Astrocyte of the spinal cord (primary cell): ENCODE measurements at regions not wholly inside any gene's neighbourhood (a gene's known extent, or its start where the extent isn't known, plus 50 kb on each side); places are given as distances from the start of the nearest gene placed in this dataset.

Experiments used
- DNase-seq: peaks from one replicate; pipeline ENCODE4 v3.0.0; 2011; ENCODE audit warnings: low read depth, low spot score
- H3K4me3 ChIP-seq: 2 replicates; pipeline ENCODE4 v1.5.1; 2011; ENCODE audit warnings: low read depth, mild to moderate bottlenecking, low read length, moderate library complexity
- CTCF ChIP-seq: IDR thresholded peaks from 2 replicates; pipeline ENCODE4 v1.5.1; 2012; ENCODE audit warnings: low read depth, mild to moderate bottlenecking, low read length, inconsistent platforms
- in situ Hi-C: cut with HindIII; loops from 2 replicates; pipeline ENCODE4 v1.10.0; 2017; ENCODE audit warnings: low sequenced_read_pairs

- DNase-seq, result no peak
- no peak overlapping the region for H3K4me3 ChIP-seq
- in situ Hi-C loops, result no loop called here
- TF ChIP-seq CTCF, result no peak
Measured at GRCh38 chr7:50834679-50835078, 52.0 kb upstream of the GRB10 start.

- in situ Hi-C loops, result no loop called here
- no peak overlapping the region for H3K4me3 ChIP-seq
- no peak for DNase-seq
- TF ChIP-seq CTCF, result no peak
Measured at GRCh38 chr7:50834031-50834535, 51.4 kb upstream of the GRB10 start.

GRCh38 chr7:50832744-50833143 is 50.0 kb upstream of the GRB10 start:
- H3K4me3 ChIP-seq, result no peak overlapping the region
- TF ChIP-seq CTCF, result no peak
- in situ Hi-C loops, result no loop called here
- DNase-seq, result peak; percentile 93
